ENCODE measurements at regions not wholly inside any gene's neighbourhood (a gene's known extent, or its start where the extent isn't known, plus 50 kb on each side); places are given as distances from the start of the nearest gene placed in this dataset.

DNA sequence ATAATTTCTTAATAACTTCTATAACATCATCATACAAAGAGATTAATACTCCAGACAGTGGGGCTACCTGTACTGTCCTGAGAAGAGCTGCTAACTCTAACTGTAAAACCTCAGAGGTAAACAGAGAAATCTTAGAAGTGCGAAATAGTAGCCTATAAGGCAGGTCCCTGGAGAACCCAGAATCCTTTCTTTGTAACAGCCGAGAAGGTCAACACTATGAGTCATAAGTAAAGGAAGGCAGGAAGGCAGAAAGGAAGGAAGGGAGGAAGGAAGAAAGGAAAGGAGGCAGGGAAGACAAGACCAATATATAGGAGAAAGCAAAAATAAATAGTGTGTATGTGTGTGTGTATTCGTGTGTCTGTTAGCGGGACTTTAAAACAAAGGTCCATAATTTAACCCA, 540.6 kb downstream of the ZWINT start:
- Mint-ChIP-seq H3K27me3 (no peaks in the 10 kb centered on the region), H3K4me3 (no peak overlapping the region), H3K36me3 (ENCODE audit: low read depth) (no peaks in the 10 kb centered on the region), H3K4me1 (no peaks in the 10 kb centered on the region), H3K9me3 (peaks cover 15% of the 10 kb centered on the region), H3K27ac (no peak overlapping the region)
- DNase-seq, result no peak
- intact Hi-C loops (cut with micrococcal nuclease), result no loop called here
- TF ChIP-seq CTCF (IDR thresholded peaks at IDR 0.05), result no peak
- ATAC-seq (ENCODE audit: low read depth), result no peak
- ChIA-PET CTCF (no interaction called here), POLR2A (no interaction called here)

DNA sequence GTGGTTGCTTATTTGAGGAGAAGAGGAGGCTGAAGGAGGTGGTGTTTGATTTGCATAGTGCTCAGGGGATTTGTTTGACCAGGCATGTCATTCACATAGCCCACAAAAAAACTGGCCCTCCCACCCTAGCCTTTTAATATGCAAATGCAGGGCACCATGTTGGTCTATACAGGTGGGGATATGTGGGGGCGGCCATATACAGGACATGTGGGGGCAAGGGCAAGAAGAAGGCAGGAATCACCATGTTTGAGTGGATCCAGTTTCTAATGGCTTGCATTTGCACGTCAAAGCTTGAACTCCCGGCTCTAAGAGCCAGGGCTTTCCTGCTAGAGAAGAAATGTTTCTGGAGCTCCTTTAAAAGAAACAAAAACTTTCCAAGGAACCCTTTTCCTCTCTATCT, 541.0 kb downstream of the ZWINT start:
- intact Hi-C loops (cut with micrococcal nuclease), result no loop called here
- no peaks in the 10 kb centered on the region for H3K27me3 Mint-ChIP-seq
- no peaks in the 10 kb centered on the region for H3K36me3 Mint-ChIP-seq (ENCODE audit: low read depth)

DNA sequence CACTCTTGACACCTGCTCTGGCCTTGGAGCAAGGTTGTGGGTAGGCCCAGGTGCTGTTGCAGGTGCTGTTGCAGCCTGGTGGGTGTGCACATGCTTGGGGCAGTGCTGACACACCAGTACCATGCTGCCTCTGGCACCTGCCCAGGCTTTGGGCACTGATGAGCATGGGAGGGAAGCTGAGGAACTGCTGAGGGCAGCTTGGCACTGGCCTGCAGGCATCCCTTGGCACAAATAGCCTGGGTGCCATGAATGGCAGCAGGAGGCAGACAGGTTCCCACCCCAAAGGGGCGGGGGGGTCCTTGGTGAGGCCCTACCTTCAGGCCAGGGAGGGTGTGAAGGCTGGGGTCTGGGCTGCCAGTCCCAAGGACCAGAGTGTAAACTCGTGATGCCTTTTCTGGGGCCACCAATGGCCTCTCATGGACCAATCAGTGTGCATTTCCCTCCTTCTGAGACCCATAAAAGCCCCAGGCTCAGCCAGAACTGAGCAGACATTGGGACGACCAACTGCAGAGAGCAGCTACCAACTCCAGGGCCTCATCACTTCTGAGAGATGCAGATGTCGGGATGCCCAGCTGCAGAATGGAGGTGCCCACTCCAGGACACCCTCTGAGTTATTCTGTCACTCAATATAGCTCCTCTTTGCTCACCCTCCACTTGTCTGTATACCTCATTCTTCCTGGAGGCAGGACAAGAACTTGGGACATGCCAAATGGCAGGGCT, 547.4 kb downstream of the ZWINT start:
- POLR2A ChIA-PET, result no interaction called here
- CTCF ChIA-PET, result no interaction called here
- no peak for DNase-seq
- TF ChIP-seq CTCF (IDR thresholded peaks at IDR 0.05), result no peak
- H3K36me3 Mint-ChIP-seq (ENCODE audit: low read depth), result no peaks in the 10 kb centered on the region
- H3K9me3 Mint-ChIP-seq, result peaks cover 8% of the 10 kb centered on the region
- no peak overlapping the region for H3K27ac Mint-ChIP-seq
- intact Hi-C loops (cut with micrococcal nuclease), result no loop called here
- ATAC-seq (ENCODE audit: low read depth), result no peak
- no peak overlapping the region for H3K4me3 Mint-ChIP-seq
- H3K27me3 Mint-ChIP-seq, result no peaks in the 10 kb centered on the region
- no peaks in the 10 kb centered on the region for H3K4me1 Mint-ChIP-seq

More for the DNA sequence above, 541.0 kb downstream of the ZWINT start:
- ChIA-PET POLR2A (no interaction called here), CTCF (no interaction called here)
- Mint-ChIP-seq H3K4me1 (no peaks in the 10 kb centered on the region), H3K27ac (no peak overlapping the region), H3K9me3 (peaks cover 15% of the 10 kb centered on the region), H3K4me3 (no peak overlapping the region)
- DNase-seq (no peak), ATAC-seq (ENCODE audit: low read depth) (no peak)
- no peak for TF ChIP-seq CTCF (IDR thresholded peaks at IDR 0.05)

DNA sequence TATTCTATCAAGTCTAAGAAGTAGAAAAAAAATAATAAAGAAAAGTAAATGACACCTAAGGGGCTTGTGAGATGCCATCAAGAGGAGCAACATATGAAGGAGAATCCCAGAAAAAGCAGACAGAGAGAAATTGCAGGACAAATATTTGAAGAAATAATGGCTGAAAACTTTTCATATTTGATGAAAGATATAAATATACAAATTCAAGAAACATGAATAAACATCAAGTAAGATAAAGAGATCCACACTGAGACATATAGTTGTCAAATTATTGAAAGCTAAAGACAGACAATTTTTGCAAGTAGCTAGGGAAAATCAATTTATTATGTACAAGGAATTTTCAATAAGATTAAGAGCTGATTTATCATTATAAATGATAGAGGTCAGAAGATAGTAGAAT, 558.0 kb downstream of the ZWINT start:
- H3K4me1 Mint-ChIP-seq, result no peaks in the 10 kb centered on the region
- H3K9me3 Mint-ChIP-seq, result peaks cover 7% of the 10 kb centered on the region
- ChIA-PET POLR2A (no interaction called here), CTCF (no interaction called here)
- no peak overlapping the region for H3K4me3 Mint-ChIP-seq
- H3K27ac Mint-ChIP-seq, result no peak overlapping the region
- ATAC-seq (ENCODE audit: low read depth) (no peak), DNase-seq (no peak)
- intact Hi-C loops (cut with micrococcal nuclease), result no loop called here
- no peak for TF ChIP-seq CTCF (IDR thresholded peaks at IDR 0.05)
- H3K36me3 Mint-ChIP-seq (ENCODE audit: low read depth), result no peaks in the 10 kb centered on the region
- H3K27me3 Mint-ChIP-seq, result no peaks in the 10 kb centered on the region

GRCh38 chr10:55801353-55801661, 559.8 kb downstream of the ZWINT start:
- intact Hi-C loops (cut with micrococcal nuclease), result no loop called here
- H3K4me1 Mint-ChIP-seq, result no peaks in the 10 kb centered on the region
- H3K27ac Mint-ChIP-seq, result no peak overlapping the region
- TF ChIP-seq CTCF (IDR thresholded peaks at IDR 0.05), result no peak
- H3K27me3 Mint-ChIP-seq, result no peaks in the 10 kb centered on the region
- POLR2A ChIA-PET, result no interaction called here
- CTCF ChIA-PET, result no interaction called here
- DNase-seq (no peak), ATAC-seq (ENCODE audit: low read depth) (no peak)
- H3K36me3 Mint-ChIP-seq (ENCODE audit: low read depth), result no peaks in the 10 kb centered on the region
- peaks cover 7% of the 10 kb centered on the region for H3K9me3 Mint-ChIP-seq
- no peak overlapping the region for H3K4me3 Mint-ChIP-seq

All from activated B cell treated with CpG ODN at 0.5 μM for 24 hours (primary cell).